ENCODE measurements at regions not wholly inside any gene's neighbourhood (a gene's known extent, or its start where the extent isn't known, plus 50 kb on each side); places are given as distances from the start of the nearest gene placed in this dataset.
"Not testable (repeated sequence)": the region's sequence is repeated elsewhere in the genome, so short reads cannot be mapped to it uniquely, and the experiment has no call there.

DNA sequence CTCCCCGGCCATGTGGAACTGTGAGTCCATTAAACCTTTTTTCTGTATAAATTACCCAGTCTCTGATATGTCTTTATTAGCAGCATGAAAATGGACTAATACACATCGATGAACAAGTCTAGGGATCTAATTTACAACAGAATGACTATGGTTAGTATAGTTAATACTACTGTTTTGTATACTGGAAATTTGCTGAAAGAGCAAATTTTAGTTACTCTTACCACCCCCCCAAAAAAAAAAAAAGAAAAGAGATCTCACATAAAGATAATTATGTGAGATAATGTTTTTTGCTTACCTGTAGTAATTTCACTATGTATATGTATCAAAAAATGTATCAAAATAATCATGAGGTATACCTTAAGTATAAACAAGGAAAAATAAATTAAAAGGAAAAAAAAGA is 199.5 kb upstream of the GRM3 start:
- no peak for TF ChIP-seq CTCF (IDR thresholded peaks at IDR 0.05)
- Histone ChIP-seq H3K27me3 (no peaks in the 10 kb centered on the region), H3K36me3 (no peaks in the 10 kb centered on the region), H3K4me3 (no peak overlapping the region), H3K27ac (no peak overlapping the region), H3K4me1 (no peaks in the 10 kb centered on the region), H3K9me3 (no peaks in the 10 kb centered on the region)
- ATAC-seq (no peak), DNase-seq (no peak)
- intact Hi-C loops (cut with DNase I) = no loop called here

DNA sequence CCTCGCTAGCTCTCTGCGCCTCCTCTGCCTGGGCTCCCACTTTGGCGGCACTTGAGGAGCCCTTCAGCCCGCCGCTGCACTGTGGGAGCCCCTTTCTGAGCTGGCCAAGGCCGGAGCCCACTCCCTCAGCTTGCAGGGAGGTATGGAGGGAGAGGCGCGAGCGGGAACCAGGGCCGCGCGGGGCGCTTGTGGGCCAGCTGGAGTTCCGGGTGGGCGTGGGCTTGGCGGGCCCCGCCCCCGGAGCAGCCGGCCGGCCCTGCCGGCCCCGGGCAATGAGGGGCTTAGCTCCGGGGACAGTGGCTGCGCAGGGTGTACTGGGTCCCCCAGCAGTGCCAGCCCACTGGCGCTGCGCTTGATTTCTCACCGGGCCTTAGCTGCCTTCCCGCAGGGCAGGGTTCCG is 203.3 kb upstream of the GRM3 start:
- intact Hi-C loops (cut with DNase I); H3K27me3 ChIP-seq; H3K9me3 ChIP-seq; H3K4me1 ChIP-seq; H3K4me3 ChIP-seq; ATAC-seq; H3K36me3 ChIP-seq; H3K27ac ChIP-seq: not testable (repeated sequence)
- DNase-seq = peak in 1 of 4 donors; percentile 53

GRCh38 chr7:86437951-86438450 is 205.7 kb upstream of the GRM3 start:
- H3K4me1 ChIP-seq = no peaks in the 10 kb centered on the region
- no peak overlapping the region for H3K27ac ChIP-seq
- no peaks in the 10 kb centered on the region for H3K9me3 ChIP-seq
- intact Hi-C loops (cut with DNase I) = no loop called here
- no peak for DNase-seq
- H3K36me3 ChIP-seq = no peaks in the 10 kb centered on the region
- no peak for TF ChIP-seq CTCF (IDR thresholded peaks at IDR 0.05)
- H3K4me3 ChIP-seq = no peak overlapping the region
- no peak for ATAC-seq
- H3K27me3 ChIP-seq = no peaks in the 10 kb centered on the region

DNA sequence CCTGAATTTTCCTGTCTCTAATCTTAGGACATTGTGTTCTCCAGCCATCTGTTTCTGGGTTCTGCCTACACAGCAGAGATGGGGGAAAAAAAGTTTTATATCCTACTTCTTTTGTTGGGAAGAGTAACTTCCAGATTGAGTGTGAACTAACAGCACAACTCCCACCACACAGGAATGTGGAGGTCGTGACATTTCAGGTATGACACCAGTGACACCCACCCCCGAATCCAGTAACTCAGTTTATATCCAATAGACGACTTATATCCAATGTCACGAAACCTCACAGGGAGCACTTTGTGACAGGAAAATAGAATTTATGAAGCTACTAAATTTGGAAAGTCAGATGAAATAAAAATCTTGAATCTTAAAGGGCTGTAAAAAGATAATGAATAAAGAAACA is 211.9 kb upstream of the GRM3 start:
- Histone ChIP-seq H3K27me3 (no peaks in the 10 kb centered on the region), H3K9me3 (no peaks in the 10 kb centered on the region), H3K36me3 (no peaks in the 10 kb centered on the region), H3K27ac (no peak overlapping the region), H3K4me1 (no peaks in the 10 kb centered on the region), H3K4me3 (no peak overlapping the region)
- TF ChIP-seq CTCF (IDR thresholded peaks at IDR 0.05) = no peak
- intact Hi-C loops (cut with DNase I) = no loop called here
- ATAC-seq (no peak), DNase-seq (no peak)

- ATAC-seq = no peak
- Histone ChIP-seq H3K4me3 (no peak overlapping the region), H3K36me3 (no peaks in the 10 kb centered on the region), H3K27ac (no peak overlapping the region), H3K9me3 (peaks cover 0 to 4% of the 10 kb centered on the region in 2 donors), H3K27me3 (no peaks in the 10 kb centered on the region), H3K4me1 (no peaks in the 10 kb centered on the region)
- intact Hi-C loops (cut with DNase I) = no loop called here
- TF ChIP-seq CTCF (IDR thresholded peaks at IDR 0.05) = no peak
- no peak for DNase-seq
These were observed 231.9 kb upstream of the GRM3 start for GRCh38 chr7:86411814-86412213.

DNA sequence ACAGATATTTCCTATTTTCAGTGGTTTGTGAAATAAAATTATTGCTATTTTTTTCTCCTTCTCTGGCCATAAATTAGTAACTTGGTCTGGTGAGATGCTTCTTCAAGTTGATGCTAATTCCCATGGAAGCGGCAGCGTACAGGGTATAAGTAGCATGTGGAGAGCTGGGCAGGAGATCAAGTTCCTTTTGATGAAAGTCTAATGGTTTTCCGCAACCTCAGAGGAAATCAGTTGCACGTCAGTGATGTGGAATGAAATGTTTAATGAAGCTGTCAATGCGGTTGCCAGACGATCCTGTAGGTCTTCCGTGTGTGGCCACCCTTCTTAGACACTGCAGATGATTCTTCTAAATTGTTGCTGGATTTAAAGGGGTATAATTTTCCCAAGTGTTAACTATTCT is 236.4 kb upstream of the GRM3 start:
- Histone ChIP-seq H3K27me3 (no peaks in the 10 kb centered on the region), H3K9me3 (no peaks in the 10 kb centered on the region), H3K27ac (no peak overlapping the region), H3K36me3 (no peaks in the 10 kb centered on the region), H3K4me3 (no peak overlapping the region), H3K4me1 (no peaks in the 10 kb centered on the region)
- ATAC-seq (no peak), DNase-seq (no peak)
- intact Hi-C loops (cut with DNase I) = no loop called here
- TF ChIP-seq CTCF (IDR thresholded peaks at IDR 0.05) = no peak
